ENCODE measurements at regions not wholly inside any gene's neighbourhood (a gene's known extent, or its start where the extent isn't known, plus 50 kb on each side); places are given as distances from the start of the nearest gene placed in this dataset.

DNA sequence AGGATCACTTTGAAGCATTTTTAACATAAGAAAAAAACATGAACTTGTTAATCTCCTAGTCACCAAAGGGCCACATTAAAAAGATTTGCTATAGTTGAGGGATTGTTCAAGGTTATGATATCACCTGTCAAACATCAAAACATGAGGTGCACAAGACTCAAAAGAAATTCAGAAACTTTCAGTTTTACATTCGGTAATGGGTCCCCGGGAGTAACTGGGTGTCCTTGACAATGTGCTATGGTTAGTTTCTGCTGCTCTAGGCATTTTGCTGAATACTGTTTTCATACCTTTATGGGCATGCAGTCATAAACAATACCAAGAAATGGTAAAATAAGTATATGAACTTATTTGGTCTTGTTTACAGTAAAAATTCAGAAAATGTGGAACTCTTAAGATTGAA, 92.8 kb upstream of the EDIL3 start:
- Histone ChIP-seq H3K18ac (ENCODE audit: insufficient read length, low read depth, low read length) (no peak overlapping the region), H3K4ac (ENCODE audit: low read depth, low read length) (no peak overlapping the region), H3K9me3 (ENCODE audit: control insufficient read depth, low read depth, low read length) (no peaks in the 10 kb centered on the region), H2BK20ac (ENCODE audit: low read depth, low read length, poor library complexity, severe bottlenecking) (no peak overlapping the region), H3K4me2 (ENCODE audit: insufficient read depth, insufficient read length, low read length) (no peak overlapping the region), H3K56ac (ENCODE audit: insufficient read length, low read depth, low read length) (no peak overlapping the region), H2BK15ac (ENCODE audit: low read depth, low read length) (no peak overlapping the region), H3K79me2 (ENCODE audit: insufficient read depth, low read length) (no peaks in the 10 kb centered on the region), H2AK5ac (ENCODE audit: insufficient read length, low read length) (no peak overlapping the region), H3K23ac (ENCODE audit: insufficient read length, low read depth, low read length) (no peak overlapping the region), H3T11ph (ENCODE audit: low read length) (no peak overlapping the region), H3K27me3 (ENCODE audit: insufficient read depth, low read length) (no peaks in the 10 kb centered on the region), H2BK12ac (ENCODE audit: insufficient read length, low read depth, low read length) (no peak overlapping the region), H4K8ac (replicated peaks; ENCODE audit: insufficient read length, low read depth, low read length) (no peak overlapping the region), H2AFZ (ENCODE audit: low read length) (no peak overlapping the region), H3K4me1 (ENCODE audit: insufficient read depth, low read length) (peaks cover 6% of the 10 kb centered on the region), H4K91ac (ENCODE audit: insufficient read length, low read depth, low read length) (no peak overlapping the region), H3K23me2 (ENCODE audit: insufficient read length, low read depth, low read length, poor library complexity, severe bottlenecking) (no peaks in the 10 kb centered on the region), H4K20me1 (ENCODE audit: control insufficient read depth, insufficient read depth, insufficient read length) (no peaks in the 10 kb centered on the region), H3K79me1 (ENCODE audit: insufficient read depth, low read depth, low read length, poor library complexity, severe bottlenecking) (no peaks in the 10 kb centered on the region), H2BK5ac (ENCODE audit: insufficient read length, low read length) (no peak overlapping the region), H3K9ac (ENCODE audit: extremely low read depth, insufficient read length, low read length) (no peak overlapping the region), H2BK120ac (ENCODE audit: low read depth, low read length, poor library complexity, severe bottlenecking) (no peak overlapping the region), H3K14ac (ENCODE audit: insufficient read depth, low read length) (no peak overlapping the region), H3K27ac (ENCODE audit: insufficient read length, low read depth, low read length) (no peak overlapping the region), H4K5ac (ENCODE audit: insufficient read length, low read depth, low read length) (no peak overlapping the region)
- H3K9me3 Mint-ChIP-seq: peaks cover 3 to 5% of the 10 kb centered on the region in 2 experiments; a peak in 2 of 5 replicates
- no CpG with 5 or more reads among the region's 2 CpGs for WGBS (ENCODE audit: extremely low coverage, insufficient read length, low lambda C conversion rate)
- no peak for TF ChIP-seq CTCF (conservative IDR thresholded peaks at IDR 0.05)
- no peak overlapping the region for H3K4me3 Mint-ChIP-seq
- H3K4me1 Mint-ChIP-seq: peaks cover 51 to 62% of the 10 kb centered on the region in 2 experiments
- no peaks in the 10 kb centered on the region for H3K27me3 Mint-ChIP-seq (ENCODE audit: low read depth)
- H3K36me3 Mint-ChIP-seq (ENCODE audit: insufficient read depth in 1 of 3, low read depth in 3 of 3): peaks cover 5 to 14% (median 7%) of the 10 kb centered on the region in 3 experiments; a peak in 6 of 7 replicates
- no peak overlapping the region for H3K27ac Mint-ChIP-seq
- DNase-seq: no peak
